ENCODE measurements at regions not wholly inside any gene's neighbourhood (a gene's known extent, or its start where the extent isn't known, plus 50 kb on each side); places are given as distances from the start of the nearest gene placed in this dataset.

GRCh38 chr6:193773-194310 lies 98.4 kb upstream of the DUSP22 start:
- TF ChIP-seq SUZ12 (IDR thresholded peaks at IDR 0.05; ENCODE audit: extremely low read depth, insufficient read depth, insufficient read length) (no peak), ZNF274 (IDR thresholded peaks at IDR 0.05; ENCODE audit: low read depth, low read length) (no peak)

Data from NT2/D1 (cell line).